Caco-2 (cell line): ENCODE measurements at regions not wholly inside any gene's neighbourhood (a gene's known extent, or its start where the extent isn't known, plus 50 kb on each side); places are given as distances from the start of the nearest gene placed in this dataset.

ENCODE experiments used
- BruUV-seq: library from RNA; stranded (reverse); fragments of 400-500 nt; replicated peaks from 2 replicates; lab custom pipeline; 2021; lab: Mats Ljungman, UMichigan
- CTCF ChIA-PET: fragments of 300-600 bp; sonication (Branson Sonifier 250); formaldehyde crosslinking; loops from one replicate; lab custom pipeline; 2022; ENCODE audit warnings: antibody characterized with exemption; lab: Charles Lee
- POLR2A ChIA-PET: fragments of 300-600 bp; sonication (Branson Sonifier 250); formaldehyde crosslinking; loops from one replicate; lab custom pipeline; 2022; ENCODE audit warnings: antibody characterized with exemption; lab: Charles Lee
- DNase-seq, 2 experiments: peaks; one replicate each; pipeline versions ENCODE4 v3.0.0 to v3.0.0-alpha.2; 2020 to 2022
- H3K27me3 ChIP-seq: replicated peaks from 2 replicates; pipeline ENCODE4 v1.6.0; 2011; ENCODE audit warnings: low read length; ENCODE audit not compliant: control insufficient read depth, insufficient read depth
- H3K36me3 ChIP-seq: 2 replicates; pipeline ENCODE4 v1.5.1; 2011; ENCODE audit warnings: low read length; ENCODE audit not compliant: control insufficient read depth, insufficient read depth
- H3K4me1 ChIP-seq: fragments of 250-450 bp; sonication (Bioruptor Pico); 2 replicates; pipeline ENCODE4 v1.5.1; 2020; ENCODE audit warnings: mild to moderate bottlenecking
- H3K4me3 ChIP-seq: 2 replicates; pipeline ENCODE4 v1.5.1; 2011; ENCODE audit warnings: low read depth, mild to moderate bottlenecking, control low read depth, low read length
- H3K9me3 ChIP-seq: fragments of 250-450 bp; sonication (Bioruptor Pico); 2 replicates; pipeline ENCODE4 v1.5.1; 2020; ENCODE audit warnings: mild to moderate bottlenecking, moderate library complexity
- H3K27ac Mint-ChIP-seq: one replicate; pipeline ENCODE4 v1.8.0; 2022; ENCODE audit warnings: mixed read lengths; ENCODE audit not compliant: unreplicated experiment
- H3K27me3 Mint-ChIP-seq: one replicate; pipeline ENCODE4 v1.8.0; 2022; ENCODE audit warnings: mixed read lengths; ENCODE audit not compliant: insufficient read depth, unreplicated experiment
- H3K36me3 Mint-ChIP-seq: one replicate; pipeline ENCODE4 v1.8.0; 2022; ENCODE audit warnings: mild to moderate bottlenecking, mixed read lengths; ENCODE audit not compliant: insufficient read depth, unreplicated experiment
- H3K4me1 Mint-ChIP-seq: one replicate; pipeline ENCODE4 v1.8.0; 2022; ENCODE audit warnings: low read depth, mixed read lengths; ENCODE audit not compliant: unreplicated experiment
- H3K4me3 Mint-ChIP-seq: one replicate; pipeline ENCODE4 v1.8.0; 2022; ENCODE audit warnings: mild to moderate bottlenecking, moderate library complexity, mixed read lengths; ENCODE audit not compliant: unreplicated experiment
- H3K9me3 Mint-ChIP-seq: one replicate; pipeline ENCODE4 v1.8.0; 2022; ENCODE audit warnings: mixed read lengths; ENCODE audit not compliant: unreplicated experiment
- CTCF ChIP-seq, 2 experiments: fragments of 200-600 bp in 1 of 2; IDR thresholded peaks; 1 replicate in 1 of 2; 2 replicates in 1 of 2; pipeline versions ENCODE4 v1.5.1 to v1.8.0; 2011 to 2022; ENCODE audit warnings: antibody characterized with exemption in 1 of 2, control low read depth in 1 of 2, inconsistent platforms in 1 of 2, low read depth in 1 of 2, low read length in 1 of 2, mild to moderate bottlenecking in 1 of 2, moderate library complexity in 1 of 2; ENCODE audit not compliant: insufficient read depth in 1 of 2, severe bottlenecking in 1 of 2, unreplicated experiment in 1 of 2
- intact Hi-C: fragments of 100-400 bp; cut with micrococcal nuclease; formaldehyde crosslinking; loops from one replicate; pipeline ENCODE4 v1.10.0; 2022; ENCODE audit not compliant: unreplicated experiment

GRCh38 chr2:20140321-20141055 is 84.4 kb downstream of the SDC1 start:
- peaks cover 19% of the 10 kb centered on the region for H3K4me1 Mint-ChIP-seq
- no TSS peak for BruUV-seq
- intact Hi-C loops = no loop called here
- ChIA-PET POLR2A (no interaction called here), CTCF (no interaction called here)
- no peak for DNase-seq
- no peaks in the 10 kb centered on the region for H3K9me3 Mint-ChIP-seq
- H3K27ac Mint-ChIP-seq = no peak overlapping the region
- no peaks in the 10 kb centered on the region for H3K9me3 ChIP-seq
- H3K4me3 Mint-ChIP-seq = no peak overlapping the region
- H3K27me3 Mint-ChIP-seq = no peaks in the 10 kb centered on the region
- H3K4me3 ChIP-seq = no peak overlapping the region
- no peaks in the 10 kb centered on the region for H3K27me3 ChIP-seq
- H3K36me3 Mint-ChIP-seq = no peaks in the 10 kb centered on the region
- no peak for TF ChIP-seq CTCF (IDR thresholded peaks at IDR 0.05; ENCODE audit: insufficient read depth in 1 of 2, low read depth in 1 of 2, low read length in 1 of 2, severe bottlenecking in 1 of 2, unreplicated experiment in 1 of 2)
- H3K36me3 ChIP-seq = no peaks in the 10 kb centered on the region
- no peaks in the 10 kb centered on the region; the same call in 1 of the 2 replicates for H3K4me1 ChIP-seq

GRCh38 chr2:20139407-20140172 is 85.3 kb downstream of the SDC1 start:
- no peaks in the 10 kb centered on the region for H3K27me3 ChIP-seq
- peaks cover 19% of the 10 kb centered on the region for H3K4me1 Mint-ChIP-seq
- no peaks in the 10 kb centered on the region for H3K9me3 Mint-ChIP-seq
- H3K4me1 ChIP-seq = no peaks in the 10 kb centered on the region; the same call in 1 of the 2 replicates
- CTCF ChIA-PET = interaction anchor here (0.6 to 2.9 kb wide), 2 partner anchors 86 to 175 kb away, joined by 3 to 18 read pairs; partner anchors contain the start of gene SDC1
- intact Hi-C loops = no loop called here
- no peak overlapping the region for H3K4me3 Mint-ChIP-seq
- no peaks in the 10 kb centered on the region for H3K36me3 Mint-ChIP-seq
- H3K4me3 ChIP-seq = no peak overlapping the region
- no peaks in the 10 kb centered on the region for H3K36me3 ChIP-seq
- no TSS peak for BruUV-seq
- no peak for DNase-seq
- H3K9me3 ChIP-seq = no peaks in the 10 kb centered on the region
- no peak overlapping the region for H3K27ac Mint-ChIP-seq
- H3K27me3 Mint-ChIP-seq = no peaks in the 10 kb centered on the region
- no peak for TF ChIP-seq CTCF (IDR thresholded peaks at IDR 0.05; ENCODE audit: insufficient read depth in 1 of 2, low read depth in 1 of 2, low read length in 1 of 2, severe bottlenecking in 1 of 2, unreplicated experiment in 1 of 2)
- POLR2A ChIA-PET = no interaction called here

GRCh38 chr2:20138696-20139095 is 86.2 kb downstream of the SDC1 start:
- H3K4me1 ChIP-seq = no peaks in the 10 kb centered on the region; the same call in 1 of the 2 replicates
- H3K27me3 ChIP-seq = no peaks in the 10 kb centered on the region
- H3K4me3 Mint-ChIP-seq = no peak overlapping the region
- H3K36me3 ChIP-seq = no peaks in the 10 kb centered on the region
- POLR2A ChIA-PET = no interaction called here
- no peak overlapping the region for H3K4me3 ChIP-seq
- H3K9me3 ChIP-seq = no peaks in the 10 kb centered on the region
- CTCF ChIA-PET = interaction anchor here (0.6 to 2.9 kb wide), 3 partner anchors 87 to 183 kb away, joined by 3 to 18 read pairs (median 3); partner anchors contain the start of gene SDC1
- TF ChIP-seq CTCF (IDR thresholded peaks at IDR 0.05; ENCODE audit: insufficient read depth in 1 of 2, low read depth in 1 of 2, low read length in 1 of 2, severe bottlenecking in 1 of 2, unreplicated experiment in 1 of 2) = no peak
- H3K27me3 Mint-ChIP-seq = peaks cover 3% of the 10 kb centered on the region
- no TSS peak for BruUV-seq
- peaks cover 19% of the 10 kb centered on the region for H3K4me1 Mint-ChIP-seq
- H3K9me3 Mint-ChIP-seq = no peaks in the 10 kb centered on the region
- DNase-seq = no peak
- intact Hi-C loops = no loop called here
- no peak overlapping the region for H3K27ac Mint-ChIP-seq
- no peaks in the 10 kb centered on the region for H3K36me3 Mint-ChIP-seq
